HG02884 (cell line): ENCODE measurements at regions not wholly inside any gene's neighbourhood (a gene's known extent, or its start where the extent isn't known, plus 50 kb on each side); places are given as distances from the start of the nearest gene placed in this dataset.

ENCODE experiments used
- ATAC-seq: cut with Tn5 transposase; IDR thresholded peaks from one replicate; pipeline ENCODE4 v1.9.1; 2021; ENCODE audit warnings: mild to moderate bottlenecking, moderate library complexity; ENCODE audit not compliant: unreplicated experiment

DNA sequence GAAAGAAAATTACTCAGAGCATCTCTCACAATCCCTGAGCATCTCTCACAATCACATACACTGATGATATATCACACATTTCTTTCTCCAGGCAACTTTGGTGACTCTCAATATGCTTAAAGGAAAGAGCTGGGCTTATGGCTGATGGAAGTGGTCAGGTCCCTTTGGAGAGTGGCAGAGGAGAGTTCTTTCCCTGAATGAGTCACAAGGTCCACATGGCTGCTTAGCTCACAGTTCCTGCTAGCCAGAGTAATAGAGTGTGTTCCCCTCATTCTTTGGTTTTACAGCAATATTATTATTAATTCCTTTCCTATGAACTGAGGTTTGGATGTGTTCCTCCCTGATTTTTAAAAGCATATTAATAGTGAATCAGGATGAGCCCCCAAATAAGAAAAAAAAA lies 287.4 kb downstream of the C7orf25 start:
- no peak for ATAC-seq

DNA sequence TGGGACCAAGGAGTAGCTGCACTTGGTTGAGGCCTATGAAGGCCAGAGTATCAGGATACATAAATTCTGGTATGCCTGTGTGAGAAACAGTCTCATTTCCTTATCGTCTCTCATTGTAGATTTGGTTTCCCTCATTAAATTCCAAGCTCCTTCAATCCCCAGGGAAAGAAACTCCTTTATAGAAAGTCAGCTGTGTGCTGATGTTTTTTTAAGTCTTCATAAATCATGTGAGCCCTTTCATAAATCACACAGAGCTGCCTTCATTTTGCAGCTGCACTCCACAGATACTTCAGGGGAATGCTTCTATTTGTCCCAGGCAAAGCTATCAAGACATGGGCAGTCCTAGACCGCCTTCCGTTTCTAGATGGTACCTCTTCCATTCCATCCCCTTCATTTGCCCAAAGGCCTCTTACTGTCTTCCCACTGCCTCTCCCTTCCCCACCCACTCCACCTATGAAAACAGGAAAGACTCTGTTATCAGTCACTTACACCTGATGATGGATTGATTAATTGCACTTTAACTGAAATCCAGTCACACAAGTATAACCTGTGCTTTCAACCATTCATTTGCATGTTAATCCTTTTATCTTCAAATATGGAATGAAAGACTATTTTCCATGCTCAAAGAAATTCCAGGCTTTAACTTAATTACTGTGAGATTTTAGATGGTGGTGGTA lies 290.2 kb downstream of the C7orf25 start:
- no peak for ATAC-seq

DNA sequence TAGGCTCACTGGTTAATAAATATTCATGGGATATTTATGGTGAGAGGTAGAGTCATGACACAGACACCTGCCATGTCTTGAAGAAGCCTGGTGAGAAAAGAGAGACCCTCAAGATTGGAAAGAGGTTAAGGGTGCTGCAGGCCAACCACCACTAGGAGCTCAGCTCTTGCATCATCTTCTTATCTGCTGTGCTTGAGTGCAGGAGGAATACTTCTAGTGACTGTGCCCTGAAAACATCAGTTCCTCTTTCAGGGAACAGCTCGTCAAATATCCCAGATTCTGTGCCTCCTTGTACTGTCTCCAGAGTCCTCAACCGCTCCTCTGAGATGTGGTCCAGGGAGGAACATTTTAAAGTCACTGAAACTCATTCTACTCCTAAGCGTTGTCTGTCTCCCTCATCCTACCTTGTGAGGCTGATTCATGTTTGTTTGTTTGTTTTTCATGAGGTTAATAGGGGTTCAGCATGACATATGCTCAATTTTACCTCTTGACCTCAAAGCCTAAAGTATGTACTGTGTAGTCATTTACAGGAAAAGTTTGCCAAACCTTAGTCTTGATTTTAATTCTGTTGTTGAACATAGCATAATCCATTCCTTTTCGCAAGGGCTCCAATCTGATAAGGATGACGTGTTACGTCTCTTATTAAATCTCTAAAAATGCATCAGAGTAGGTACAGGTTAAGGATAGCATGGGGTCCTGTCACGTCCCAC lies 293.1 kb downstream of the C7orf25 start:
- no peak for ATAC-seq

GRCh38 chr7:42617806-42618457 lies 293.9 kb downstream of the C7orf25 start:
- ATAC-seq, result no peak

DNA sequence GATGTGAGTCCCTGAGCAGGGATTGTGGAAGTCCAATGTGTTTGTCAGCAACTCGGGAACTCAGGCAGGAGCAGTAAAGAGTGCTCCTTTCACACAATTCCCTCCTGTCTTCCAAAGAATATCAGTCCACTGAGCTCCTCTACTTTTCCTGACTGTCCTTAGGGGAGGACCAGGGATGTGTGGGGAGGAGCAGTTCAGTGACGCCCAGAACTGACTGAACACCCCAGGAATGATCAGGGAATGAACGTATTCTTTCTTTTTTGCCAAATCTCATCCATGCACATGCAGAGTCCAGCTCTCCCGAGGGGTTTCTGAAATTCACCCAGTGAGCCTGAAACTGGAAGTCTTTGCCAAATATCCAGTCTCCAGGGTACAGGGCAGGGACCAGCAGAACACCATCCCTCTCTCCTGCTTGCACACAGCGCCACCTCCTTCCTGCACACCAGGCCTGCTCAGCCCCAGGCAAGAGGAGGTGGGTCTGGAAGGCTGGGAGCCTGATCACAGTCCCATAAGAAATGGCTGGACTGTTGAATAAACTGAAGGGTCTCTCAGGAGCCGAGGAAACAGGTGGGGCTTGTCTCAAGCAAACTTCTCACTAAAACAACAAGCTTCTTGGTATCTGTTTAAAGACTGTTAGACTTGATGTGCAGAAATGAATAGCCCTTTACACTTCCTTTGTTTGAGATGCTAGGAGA lies 294.7 kb downstream of the C7orf25 start:
- ATAC-seq, result no peak

- ATAC-seq, result no peak
These were observed 297.2 kb downstream of the C7orf25 start for GRCh38 chr7:42614636-42615035.

DNA sequence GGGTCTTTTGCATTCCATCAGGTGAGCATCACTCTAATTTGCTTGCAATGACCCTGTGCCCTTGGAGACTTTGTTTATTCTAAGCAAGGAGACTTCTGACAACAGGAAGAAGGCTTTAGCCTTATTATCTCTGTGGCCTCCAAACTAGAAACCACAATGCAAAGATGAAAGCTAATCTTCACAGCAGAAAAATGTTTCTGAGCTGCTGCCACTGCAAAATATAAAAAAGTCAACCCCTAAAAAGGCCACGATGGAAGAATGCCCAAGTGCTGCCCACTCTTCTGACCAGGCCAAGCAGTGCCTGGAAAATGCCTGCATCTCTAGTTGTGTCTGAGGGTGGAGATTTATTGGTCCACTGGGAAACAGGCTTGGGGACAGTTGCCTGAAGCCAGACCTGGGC lies 299.9 kb downstream of the C7orf25 start:
- no peak for ATAC-seq

GRCh38 chr7:42611289-42611928 lies 300.5 kb downstream of the C7orf25 start:
- no peak for ATAC-seq

- no peak for ATAC-seq
These were observed 305.5 kb downstream of the C7orf25 start for GRCh38 chr7:42606193-42606905.

DNA sequence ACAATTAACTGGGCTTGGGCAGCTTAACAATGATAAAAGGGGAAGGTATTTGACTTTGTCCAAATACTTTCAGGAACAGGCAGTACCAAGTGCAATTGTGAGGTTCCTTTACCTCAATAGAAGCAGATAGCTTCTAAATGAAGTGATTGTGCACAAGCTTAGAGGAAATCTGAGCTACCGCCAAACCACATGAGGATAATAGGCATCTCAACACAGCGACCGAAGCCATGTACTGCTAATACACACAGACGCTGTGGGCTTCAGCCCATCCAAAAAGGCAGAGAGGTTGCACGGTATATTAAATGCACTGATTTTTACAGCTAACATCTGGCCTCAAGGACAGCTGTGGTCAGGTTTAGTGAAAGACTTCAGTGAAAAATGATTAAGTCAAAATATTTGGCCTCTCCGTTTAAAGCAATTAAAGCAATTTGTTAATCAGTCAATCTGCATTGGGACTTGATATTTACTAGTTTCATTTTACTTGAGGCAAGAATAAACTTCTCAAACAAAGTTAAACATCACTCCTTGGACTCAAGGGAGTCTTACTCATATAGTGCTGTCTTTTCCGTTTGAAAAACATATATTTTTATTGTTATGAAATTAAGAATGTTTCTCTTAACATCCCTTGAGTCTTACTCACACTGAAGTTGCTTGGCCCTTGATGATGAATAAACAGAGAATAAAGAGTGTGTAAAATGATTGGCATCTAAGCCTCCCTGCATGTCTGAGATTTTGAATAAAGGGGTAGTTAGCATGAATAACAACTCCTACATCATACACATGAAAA lies 306.3 kb downstream of the C7orf25 start:
- ATAC-seq, result no peak

DNA sequence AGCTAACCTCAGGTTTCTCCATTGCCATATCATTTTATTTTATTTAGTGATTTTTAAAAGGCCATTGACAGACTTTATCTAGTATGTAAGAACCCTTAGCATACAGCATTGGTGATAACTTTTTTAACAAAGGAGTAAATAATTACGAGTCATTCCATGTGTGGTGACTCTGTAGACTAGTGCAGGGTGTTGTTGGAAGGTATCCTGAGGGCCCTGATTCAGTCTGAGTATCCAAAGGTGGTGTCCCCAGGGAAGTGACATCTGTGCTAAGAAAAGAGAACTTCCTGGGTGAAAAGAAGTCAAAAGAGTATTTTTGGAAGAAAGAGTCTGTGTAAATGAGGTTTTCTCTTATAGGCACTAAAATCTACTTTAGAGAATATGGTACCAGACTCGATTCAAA lies 308.4 kb downstream of the C7orf25 start:
- no peak for ATAC-seq

DNA sequence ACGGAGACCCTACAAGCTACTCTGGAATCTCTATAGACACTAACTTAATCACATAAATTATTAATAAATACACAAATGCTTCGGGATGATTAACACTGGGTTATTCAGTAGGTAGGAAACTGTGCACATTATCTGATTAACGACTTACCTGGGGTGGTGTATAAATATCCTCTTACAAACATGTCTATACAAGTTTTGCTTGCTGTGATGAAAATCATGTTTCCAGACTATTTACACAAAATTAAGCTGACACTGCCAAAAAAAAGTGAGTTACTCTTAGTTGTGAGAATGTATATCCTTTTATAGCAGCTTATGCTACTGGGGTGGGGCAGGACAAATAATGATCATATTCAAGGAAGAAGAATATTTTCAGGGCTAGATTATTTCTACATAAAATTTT lies 314.6 kb downstream of the C7orf25 start:
- no peak for ATAC-seq

DNA sequence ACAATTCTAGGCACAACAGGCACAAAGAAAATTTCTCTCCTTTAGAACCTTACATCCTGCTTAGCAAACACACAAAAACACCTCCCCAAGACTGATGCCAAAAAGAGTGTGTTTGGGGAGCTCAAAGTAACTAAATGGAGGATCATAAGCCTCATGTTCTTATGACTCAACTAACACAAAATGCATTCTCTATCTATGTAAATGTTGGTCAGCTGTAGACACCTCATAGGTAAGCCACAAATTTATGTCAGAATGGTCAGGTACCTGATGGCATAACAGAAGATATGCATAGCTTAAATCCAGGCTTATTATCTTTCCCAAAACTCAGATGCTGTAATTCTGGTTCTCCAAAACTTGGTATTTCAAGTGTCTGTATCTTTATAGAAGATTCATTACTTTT lies 315.1 kb downstream of the C7orf25 start:
- ATAC-seq, result no peak

DNA sequence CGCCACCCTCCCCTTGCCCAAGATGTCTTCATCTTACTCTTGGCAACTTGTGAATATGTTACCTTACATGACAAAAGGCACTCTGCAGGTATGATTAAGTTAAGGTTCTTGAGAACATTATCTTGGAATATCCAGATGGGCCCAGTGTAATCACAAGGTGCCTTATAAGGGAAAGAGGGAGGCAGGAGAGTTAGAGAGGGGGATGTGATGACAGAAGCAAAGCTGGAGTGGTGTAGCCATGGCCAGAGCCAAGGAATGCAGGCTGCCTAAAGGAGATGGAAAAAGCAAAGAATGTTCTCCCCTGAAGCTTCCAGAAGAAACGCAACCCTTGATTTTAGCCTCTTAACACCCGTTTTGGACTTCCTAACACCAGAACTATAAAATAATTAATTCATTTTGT lies 318.0 kb downstream of the C7orf25 start:
- ATAC-seq, result no peak

DNA sequence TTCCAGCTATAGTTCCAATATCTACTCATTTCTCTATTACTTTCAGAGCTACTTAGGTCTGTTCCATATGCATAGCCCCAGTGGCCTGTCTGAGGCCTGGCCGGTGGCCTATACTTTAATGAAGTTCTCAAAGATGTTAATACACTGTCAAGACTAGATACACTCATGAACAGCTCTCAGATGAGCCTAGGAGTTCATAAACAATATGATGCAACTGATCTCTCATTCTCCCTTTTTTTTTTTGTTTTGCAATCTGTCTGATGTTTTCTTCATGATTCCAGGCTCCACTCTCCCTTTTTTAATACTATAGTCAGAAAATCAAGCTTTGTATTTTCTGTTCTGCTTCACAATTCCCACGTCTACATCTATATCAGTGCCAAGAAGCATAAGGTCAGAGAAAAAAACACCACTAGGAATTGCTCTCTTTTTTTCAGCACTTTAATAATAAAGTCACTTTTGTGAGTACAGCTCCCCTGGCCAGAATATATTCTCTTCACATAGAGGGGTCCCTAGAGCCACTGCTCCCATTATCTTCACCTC lies 321.0 kb downstream of the C7orf25 start:
- no peak for ATAC-seq

- no peak for ATAC-seq
These were observed 323.0 kb downstream of the C7orf25 start for GRCh38 chr7:42588876-42589275.

GRCh38 chr7:42587806-42588205 lies 324.1 kb downstream of the C7orf25 start:
- no peak for ATAC-seq

GRCh38 chr7:42580061-42580460 lies 331.8 kb downstream of the C7orf25 start:
- ATAC-seq, result no peak

DNA sequence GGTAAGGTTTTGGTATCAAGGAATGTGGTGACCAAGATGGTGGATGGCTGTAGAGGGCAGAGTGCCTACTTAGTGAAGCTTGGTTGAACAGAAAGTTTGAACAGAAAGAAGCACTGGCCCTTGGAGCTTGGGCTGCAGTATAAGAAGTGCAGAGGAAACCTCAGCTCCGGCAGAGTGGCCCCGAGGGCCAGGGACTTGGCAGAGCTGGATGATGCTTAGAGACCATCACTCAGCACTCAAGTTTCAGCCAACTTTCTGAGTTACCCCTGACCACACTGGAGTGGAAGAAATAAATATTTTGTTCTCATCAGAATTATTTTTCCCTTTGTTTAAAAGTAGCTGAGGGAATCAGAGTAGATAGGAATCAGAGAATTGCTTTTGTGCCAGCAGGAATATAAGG lies 336.7 kb downstream of the C7orf25 start:
- no peak for ATAC-seq
